ENCODE measurements at regions not wholly inside any gene's neighbourhood (a gene's known extent, or its start where the extent isn't known, plus 50 kb on each side); places are given as distances from the start of the nearest gene placed in this dataset.

GRCh38 chr13:106709522-106709921, 141.6 kb upstream of the ARGLU1 start:
- no peaks in the 10 kb centered on the region for H3K27me3 ChIP-seq (ENCODE audit: low read depth)
- TF ChIP-seq CTCF (IDR thresholded peaks at IDR 0.05; ENCODE audit: borderline replicate concordance), result no peak
- intact Hi-C loops (cut with micrococcal nuclease), result no loop called here
- peak overlapping the region; percentile 54 for H3K4me3 ChIP-seq
- no peaks in the 10 kb centered on the region for H3K36me3 ChIP-seq
- no peak for DNase-seq
- H3K4me1 ChIP-seq, result peaks cover 36% of the 10 kb centered on the region
- H3K9me3 ChIP-seq (replicated peaks), result no peaks in the 10 kb centered on the region
- peak overlapping the region; percentile 86 for H3K27ac ChIP-seq (replicated peaks)

GRCh38 chr13:106702505-106702904, 134.6 kb upstream of the ARGLU1 start:
- intact Hi-C loops (cut with micrococcal nuclease), result no loop called here
- no peaks in the 10 kb centered on the region for H3K36me3 ChIP-seq
- H3K4me3 ChIP-seq, result peak overlapping the region; percentile 36
- no peak for TF ChIP-seq CTCF (IDR thresholded peaks at IDR 0.05; ENCODE audit: borderline replicate concordance)
- no peak for DNase-seq
- H3K27me3 ChIP-seq (ENCODE audit: low read depth), result no peaks in the 10 kb centered on the region
- H3K27ac ChIP-seq (replicated peaks), result peak overlapping the region; percentile 81
- peaks cover 21% of the 10 kb centered on the region for H3K4me1 ChIP-seq
- no peaks in the 10 kb centered on the region for H3K9me3 ChIP-seq (replicated peaks)

- DNase-seq, result peak; percentile 23
- intact Hi-C loops (cut with micrococcal nuclease), result no loop called here
- no peak for TF ChIP-seq CTCF (IDR thresholded peaks at IDR 0.05; ENCODE audit: borderline replicate concordance)
- Histone ChIP-seq H3K36me3 (no peaks in the 10 kb centered on the region), H3K27ac (replicated peaks) (peak overlapping the region; percentile 81), H3K4me1 (peaks cover 24% of the 10 kb centered on the region), H3K27me3 (ENCODE audit: low read depth) (no peaks in the 10 kb centered on the region), H3K4me3 (peak overlapping the region; percentile 36), H3K9me3 (replicated peaks) (no peaks in the 10 kb centered on the region)
Measured at GRCh38 chr13:106701771-106702341, 133.9 kb upstream of the ARGLU1 start.

- intact Hi-C loops (cut with micrococcal nuclease), result no loop called here
- Histone ChIP-seq H3K27ac (replicated peaks) (no peak overlapping the region), H3K9me3 (replicated peaks) (no peaks in the 10 kb centered on the region), H3K27me3 (ENCODE audit: low read depth) (no peaks in the 10 kb centered on the region), H3K4me3 (no peak overlapping the region), H3K36me3 (no peaks in the 10 kb centered on the region), H3K4me1 (peaks cover 26% of the 10 kb centered on the region)
- TF ChIP-seq CTCF (IDR thresholded peaks at IDR 0.05; ENCODE audit: borderline replicate concordance), result no peak
- no peak for DNase-seq
Measured at GRCh38 chr13:106700439-106700838, 132.5 kb upstream of the ARGLU1 start.

- no peaks in the 10 kb centered on the region for H3K27me3 ChIP-seq (ENCODE audit: low read depth)
- no peak overlapping the region for H3K27ac ChIP-seq (replicated peaks)
- no peaks in the 10 kb centered on the region for H3K9me3 ChIP-seq (replicated peaks)
- H3K4me3 ChIP-seq, result no peak overlapping the region
- H3K36me3 ChIP-seq, result no peaks in the 10 kb centered on the region
- H3K4me1 ChIP-seq, result peaks cover 23% of the 10 kb centered on the region
- DNase-seq, result no peak
- no peak for TF ChIP-seq CTCF (IDR thresholded peaks at IDR 0.05; ENCODE audit: borderline replicate concordance)
- intact Hi-C loops (cut with micrococcal nuclease), result no loop called here
Measured at GRCh38 chr13:106700007-106700406, 132.1 kb upstream of the ARGLU1 start.

Measured in left ventricle myocardium inferior (tissue), 1 donor.